Medulla oblongata (tissue), 1 donor: ENCODE measurements at regions not wholly inside any gene's neighbourhood (a gene's known extent, or its start where the extent isn't known, plus 50 kb on each side); places are given as distances from the start of the nearest gene placed in this dataset.
A peak's percentile ranks its signal among the peaks of the same experiment; 100 is the strongest.

Experiments
- DNase-seq: peaks from one replicate; pipeline ENCODE4 v3.0.0-alpha.2; 2015; ENCODE audit errors: extremely low spot score

- DNase-seq, result no peak
These were observed 270.5 kb upstream of the NCKAP5 start for GRCh38 chr2:133838642-133839365.

- no peak for DNase-seq
These were observed 271.4 kb upstream of the NCKAP5 start for GRCh38 chr2:133839677-133840076.

DNA sequence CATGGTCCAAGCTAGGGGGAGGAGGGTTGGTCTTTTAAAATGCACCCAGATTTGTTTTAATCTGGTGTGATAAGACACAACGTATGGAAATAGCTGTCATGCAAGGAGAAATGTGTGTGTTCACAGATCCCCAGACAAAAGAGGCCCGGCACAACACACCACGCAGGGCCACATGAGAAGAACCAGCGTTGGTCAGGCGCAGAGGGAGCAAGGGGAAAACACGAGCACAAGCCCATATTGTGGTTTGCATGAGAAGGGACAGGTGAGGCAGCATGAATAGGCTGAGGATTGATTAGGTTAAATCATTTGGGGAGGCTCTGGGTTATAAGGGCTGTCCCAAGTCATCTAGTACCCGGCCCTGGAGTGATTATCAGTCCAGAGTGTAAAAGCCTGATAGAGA is 272.5 kb upstream of the NCKAP5 start:
- no peak for DNase-seq

DNA sequence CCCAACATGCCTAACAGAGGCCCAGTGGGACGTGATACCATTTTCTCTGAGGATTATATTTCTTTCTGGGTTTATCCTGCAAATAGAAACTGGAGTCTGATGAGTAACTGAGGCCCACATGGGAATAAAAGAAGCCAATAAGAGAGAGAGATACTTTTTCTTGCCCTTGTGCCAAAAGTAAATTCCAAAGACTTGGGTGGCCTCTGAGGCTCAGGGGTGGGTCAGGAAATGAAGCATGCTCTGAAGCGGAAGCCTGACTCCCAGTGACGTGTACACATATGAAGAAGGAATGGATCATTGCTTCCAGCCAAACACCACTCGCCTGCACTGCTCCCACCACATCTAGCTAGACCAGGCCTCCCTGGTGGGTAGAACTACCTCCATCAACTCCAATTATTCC is 273.6 kb upstream of the NCKAP5 start:
- no peak for DNase-seq

- no peak for DNase-seq
These were observed 274.2 kb upstream of the NCKAP5 start for GRCh38 chr2:133842446-133842845.

DNA sequence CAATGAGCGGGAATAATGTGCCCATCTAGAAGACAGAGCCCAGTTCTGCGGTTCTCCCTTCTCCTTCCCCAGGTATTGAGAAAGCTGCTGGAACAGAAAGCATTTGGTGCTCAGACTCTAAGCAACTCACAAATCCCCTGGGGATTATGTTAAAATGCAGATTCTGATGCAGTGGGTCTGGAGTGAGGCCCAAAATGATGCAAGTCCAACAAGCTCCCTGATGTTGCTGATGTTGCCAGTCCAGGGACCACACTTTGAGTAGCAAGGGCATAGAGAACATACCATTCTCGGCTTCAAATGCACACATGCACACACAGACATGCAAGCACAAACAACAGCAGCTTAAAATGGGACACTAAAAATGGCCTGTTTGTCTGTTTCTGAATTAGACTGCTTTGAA is 274.8 kb upstream of the NCKAP5 start:
- no peak for DNase-seq

GRCh38 chr2:133843551-133843950 is 275.3 kb upstream of the NCKAP5 start:
- DNase-seq, result no peak

DNA sequence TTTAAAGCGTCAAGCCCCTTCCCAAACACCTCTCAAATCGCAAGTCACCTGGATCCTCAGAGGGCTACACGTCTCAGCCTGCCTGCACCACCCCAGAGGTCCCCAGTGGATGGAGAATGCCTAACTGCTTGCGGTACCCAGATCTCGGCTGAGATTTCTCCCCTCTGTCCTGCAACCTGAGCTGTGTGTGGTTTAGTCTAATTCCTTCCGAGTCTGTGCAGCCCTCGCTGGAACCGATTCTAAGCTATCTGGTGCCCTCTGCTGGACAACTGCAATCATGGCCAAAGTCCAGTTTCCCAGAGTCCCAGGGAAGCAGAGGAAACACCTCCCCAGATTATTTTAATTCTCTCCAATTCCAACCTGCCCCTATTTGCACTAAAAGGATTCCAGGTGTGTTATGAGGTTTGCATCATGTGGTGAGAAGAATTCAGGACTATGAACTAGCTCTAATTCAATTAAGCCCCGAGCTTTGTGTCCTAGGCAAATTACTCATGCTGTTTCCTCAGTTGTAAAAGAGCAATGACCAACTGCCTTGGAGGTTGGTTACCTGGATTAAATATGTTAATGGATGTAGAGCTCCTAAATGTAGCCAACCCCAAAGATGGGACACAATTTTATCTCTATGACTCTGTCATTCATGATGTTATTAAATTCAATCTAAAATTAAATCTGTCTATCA is 276.1 kb upstream of the NCKAP5 start:
- peak; percentile 87 for DNase-seq

DNA sequence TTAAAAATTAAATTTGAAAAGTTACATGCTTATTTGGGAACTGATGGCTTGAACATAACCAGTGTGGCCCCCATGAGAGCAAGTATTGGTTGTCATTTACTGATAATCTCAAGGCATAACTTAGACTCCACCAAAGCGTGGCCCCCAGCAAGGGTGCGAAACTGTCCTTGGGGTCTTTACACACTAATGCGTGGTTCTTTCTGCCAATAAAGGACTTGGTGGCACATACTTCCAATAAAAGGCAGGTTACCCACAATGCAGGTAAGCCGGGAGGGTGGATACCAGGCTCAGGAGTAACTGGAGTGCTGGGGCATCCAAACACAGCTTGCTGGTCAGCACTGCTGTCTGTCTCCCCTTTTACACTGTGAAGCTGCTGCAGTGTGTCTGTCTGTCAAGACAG is 278.2 kb upstream of the NCKAP5 start:
- DNase-seq, result no peak

- no peak for DNase-seq
These were observed 279.3 kb upstream of the NCKAP5 start for GRCh38 chr2:133847591-133847990.

GRCh38 chr2:133848111-133848649 is 279.9 kb upstream of the NCKAP5 start:
- no peak for DNase-seq

DNA sequence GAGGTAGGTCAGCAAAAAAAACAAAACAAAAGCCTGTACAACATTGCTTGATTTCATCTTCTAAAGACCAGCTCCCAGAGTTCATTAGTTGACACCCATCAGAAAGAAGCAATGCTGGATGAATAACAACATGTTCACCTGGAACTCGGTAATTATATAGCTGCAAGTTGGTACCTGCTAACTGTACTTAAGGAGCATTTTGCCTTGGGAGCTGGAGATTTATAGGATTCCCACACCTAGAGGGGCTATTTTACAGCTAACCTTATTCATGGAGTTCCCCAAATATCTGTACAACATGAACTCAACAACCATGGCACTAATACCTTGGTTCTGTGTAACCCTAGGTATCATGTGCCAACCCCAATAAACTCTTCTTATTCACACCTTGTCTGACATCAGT is 281.1 kb upstream of the NCKAP5 start:
- DNase-seq, result no peak

DNA sequence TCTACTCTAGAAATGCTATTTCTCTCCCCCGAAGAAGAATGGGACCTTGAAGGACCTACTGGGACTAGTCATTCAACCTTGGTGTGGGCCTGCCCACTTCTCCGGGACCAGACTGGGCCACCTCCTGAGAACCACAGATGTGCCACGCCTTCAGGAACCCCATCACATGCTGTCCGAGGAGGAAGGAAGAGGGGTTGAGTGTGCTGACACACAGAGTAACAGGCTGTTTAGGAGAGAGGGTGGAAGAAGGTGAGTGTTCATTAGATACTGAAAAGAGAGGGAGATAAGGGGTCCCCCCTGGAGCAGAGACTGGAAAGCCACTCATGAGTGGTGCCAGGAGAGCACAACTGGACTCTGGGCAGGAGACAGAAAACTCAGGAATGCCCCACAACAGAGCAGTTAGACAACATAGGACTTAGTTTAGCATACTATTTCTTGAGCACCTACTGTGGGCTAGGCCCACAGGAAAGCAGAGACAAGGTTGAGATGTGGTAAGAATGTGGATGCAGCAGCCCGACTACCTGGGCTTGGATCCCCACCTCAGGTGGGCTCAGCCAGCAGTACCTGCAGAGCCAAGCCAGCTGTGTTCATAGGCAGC is 286.4 kb upstream of the NCKAP5 start:
- no peak for DNase-seq

DNA sequence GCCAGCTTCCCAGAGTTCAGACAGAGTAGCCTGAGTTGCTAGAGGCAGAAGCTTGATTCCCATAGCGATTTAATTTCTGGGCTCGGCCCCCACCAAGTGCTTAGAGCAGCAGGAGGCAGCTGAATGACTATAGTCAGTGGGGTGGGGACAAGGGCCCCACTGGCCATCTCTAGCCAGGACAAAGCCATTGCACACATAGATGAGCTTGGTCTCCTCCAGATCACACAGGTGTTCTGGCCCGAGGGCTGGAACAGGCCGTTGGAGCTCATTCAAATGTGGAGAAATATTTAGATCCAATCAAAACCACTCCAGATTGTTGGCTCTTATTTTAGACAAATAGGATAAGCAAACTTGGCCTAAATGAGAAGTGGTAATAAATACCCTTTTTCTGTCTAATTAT is 287.3 kb upstream of the NCKAP5 start:
- DNase-seq, result no peak

GRCh38 chr2:133856678-133857077 is 288.4 kb upstream of the NCKAP5 start:
- no peak for DNase-seq

DNA sequence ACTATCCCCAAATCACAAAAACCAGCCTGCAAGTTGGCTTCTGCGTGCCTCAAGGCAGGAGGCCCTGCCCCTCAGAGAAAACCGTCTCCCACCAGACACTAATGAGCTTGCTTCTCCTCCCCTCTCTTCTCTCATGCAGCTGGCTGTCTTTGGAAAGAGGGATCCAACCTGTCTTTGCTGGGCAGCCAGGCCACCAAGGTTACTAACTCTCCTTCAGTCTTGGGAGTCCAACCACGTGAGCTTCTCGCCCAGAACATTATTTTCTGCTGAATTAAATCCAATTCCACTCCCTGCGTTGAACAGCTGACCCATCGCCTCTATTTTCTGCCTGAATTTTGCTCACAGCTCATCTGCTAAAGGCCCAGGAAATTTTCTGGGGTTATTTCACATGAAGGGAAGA is 291.3 kb upstream of the NCKAP5 start:
- DNase-seq, result no peak

- DNase-seq, result no peak
These were observed 294.2 kb upstream of the NCKAP5 start for GRCh38 chr2:133862400-133862977.

- DNase-seq, result no peak
These were observed 295.0 kb upstream of the NCKAP5 start for GRCh38 chr2:133863106-133863800.

DNA sequence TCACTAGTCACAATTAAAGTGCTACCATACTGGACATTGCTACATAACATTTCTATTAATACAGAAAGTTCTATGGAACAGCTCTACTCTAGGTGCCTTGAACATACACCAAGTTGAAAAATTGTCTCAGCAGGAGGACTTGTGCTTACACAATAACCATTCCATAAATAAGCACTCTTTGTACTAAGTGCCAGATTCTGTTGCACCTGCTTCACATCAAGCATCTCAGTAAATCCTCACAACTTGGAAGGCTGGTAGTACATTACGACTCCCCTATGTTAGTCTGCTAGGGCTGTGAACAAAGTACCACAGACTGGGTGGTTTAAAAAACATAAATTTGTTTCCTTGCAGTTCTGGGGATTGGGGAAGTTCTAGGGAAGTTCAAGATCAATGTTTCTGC is 296.9 kb upstream of the NCKAP5 start:
- DNase-seq, result no peak

- no peak for DNase-seq
These were observed 298.9 kb upstream of the NCKAP5 start for GRCh38 chr2:133867166-133867565.

GRCh38 chr2:133871545-133872209 is 303.4 kb upstream of the NCKAP5 start:
- no peak for DNase-seq
